Endothelial cell of umbilical vein (primary cell): ENCODE measurements at regions not wholly inside any gene's neighbourhood (a gene's known extent, or its start where the extent isn't known, plus 50 kb on each side); places are given as distances from the start of the nearest gene placed in this dataset.

ENCODE experiments used
- BruUV-seq: library from RNA; stranded (reverse); fragments of 400-500 nt; replicated peaks from 2 replicates; lab custom pipeline; 2021; lab: Mats Ljungman, UMichigan
- CTCF ChIA-PET: fragments of 300-600, 350-600 bp; sonication (Branson Sonifier 250); formaldehyde crosslinking; loops from one replicate; lab custom pipeline; 2021; ENCODE audit warnings: antibody characterized with exemption, inconsistent platforms; lab: Charles Lee
- POLR2A ChIA-PET: fragments of 300-600, 350-600 bp; sonication (Branson Sonifier 250); formaldehyde crosslinking; loops from one replicate; lab custom pipeline; 2021; ENCODE audit warnings: antibody characterized with exemption, inconsistent platforms; lab: Charles Lee
- DNase-seq: peaks from one replicate; pipeline ENCODE4 v3.0.0-alpha.2; 2011; ENCODE audit warnings: low read depth, low spot score
- FAIRE-seq: peaks from 2 replicates; lab custom pipeline; 2011; peaks lifted over from hg19 to GRCh38; lab: Jason Lieb, UNC
- H2AFZ ChIP-seq: 2 replicates; pipeline ENCODE4 v1.6.0; 2012; ENCODE audit warnings: low read depth, low read length, control low read depth, inconsistent platforms
- H3K27ac ChIP-seq: 2 replicates; pipeline ENCODE4 v1.5.1; 2011; ENCODE audit warnings: low read depth, mild to moderate bottlenecking, control low read depth, low read length, moderate library complexity; ENCODE audit not compliant: insufficient read depth
- H3K27me3 ChIP-seq, 2 experiments: 2 replicates each; pipeline versions ENCODE4 v1.6.0 to v1.6.1; 2011; ENCODE audit warnings: low read length in 2 of 2, mixed read lengths in 1 of 2; ENCODE audit not compliant: control insufficient read depth in 2 of 2, insufficient read depth in 2 of 2
- H3K36me3 ChIP-seq, 2 experiments: 2 replicates in 1 of 2; 3 replicates in 1 of 2; pipeline ENCODE4 v1.5.1; 2011; ENCODE audit warnings: low read length in 2 of 2, mild to moderate bottlenecking in 1 of 2, moderate library complexity in 1 of 2; ENCODE audit not compliant: control insufficient read depth in 2 of 2, insufficient read depth in 2 of 2; ENCODE audit errors: extremely low read depth in 1 of 2
- H3K4me1 ChIP-seq: 3 replicates; pipeline ENCODE4 v1.5.1; 2011; ENCODE audit warnings: mild to moderate bottlenecking, low read length; ENCODE audit not compliant: control insufficient read depth, insufficient read depth; ENCODE audit errors: extremely low read depth
- H3K4me2 ChIP-seq: 2 replicates; pipeline ENCODE4 v1.6.1; 2011; ENCODE audit warnings: low read length, control low read depth, mixed read lengths; ENCODE audit not compliant: insufficient read depth
- H3K4me3 ChIP-seq, 3 experiments: fragments of 200-600 bp in 1 of 3; sonication (generic), shearing (Covaris generic) in 1 of 3; replicated peaks in 1 of 3; 2 replicates each; pipeline ENCODE4 v1.5.1; 2011 to 2016; ENCODE audit warnings: control low read depth in 3 of 3, low read length in 3 of 3, mild to moderate bottlenecking in 2 of 3, inconsistent platforms in 1 of 3, low read depth in 1 of 3, moderate library complexity in 1 of 3; ENCODE audit not compliant: insufficient read depth in 1 of 3
- H3K79me2 ChIP-seq: 2 replicates; pipeline ENCODE4 v1.6.0; 2012; ENCODE audit warnings: low read length, inconsistent platforms; ENCODE audit not compliant: control insufficient read depth, insufficient read depth
- H3K9ac ChIP-seq: replicated peaks from 2 replicates; pipeline ENCODE3; 2011; ENCODE audit warnings: low read length, control low read depth; ENCODE audit not compliant: insufficient read depth; ENCODE audit errors: extremely low read depth
- H3K9me1 ChIP-seq: replicated peaks from 3 replicates; pipeline ENCODE4 v1.6.0; 2011; ENCODE audit warnings: mild to moderate bottlenecking, low read length; ENCODE audit not compliant: control insufficient read depth, insufficient read depth; ENCODE audit errors: extremely low read depth
- H3K9me3 ChIP-seq: replicated peaks from 2 replicates; pipeline ENCODE4 v1.5.1; 2012; ENCODE audit warnings: low read length, inconsistent platforms; ENCODE audit not compliant: control insufficient read depth, insufficient read depth
- H4K20me1 ChIP-seq: replicated peaks from 2 replicates; pipeline ENCODE3; 2011; ENCODE audit warnings: mild to moderate bottlenecking, low read length; ENCODE audit not compliant: control insufficient read depth, insufficient read depth; ENCODE audit errors: extremely low read depth
- EZH2 ChIP-seq: IDR thresholded peaks from 2 replicates; pipeline ENCODE4 v1.6.1; 2012; ENCODE audit warnings: borderline replicate concordance, low read depth, mild to moderate bottlenecking, moderate library complexity, low read length, inconsistent platforms; ENCODE audit not compliant: severe bottlenecking
- FOS ChIP-seq: IDR thresholded peaks from 2 replicates; pipeline ENCODE4 v1.6.1; 2011; ENCODE audit warnings: mild to moderate bottlenecking, low read length, moderate library complexity, borderline replicate concordance; ENCODE audit not compliant: insufficient read depth
- GATA2 ChIP-seq: IDR thresholded peaks from 2 replicates; pipeline ENCODE4 v1.7.0; 2011; ENCODE audit warnings: low read depth, mild to moderate bottlenecking, moderate library complexity, mixed read lengths, low read length; ENCODE audit not compliant: insufficient read length, insufficient read depth
- MYC ChIP-seq: IDR thresholded peaks from one replicate; pipeline ENCODE4 v1.6.1; 2011; ENCODE audit warnings: mild to moderate bottlenecking, low read depth, low read length
- POLR2A ChIP-seq: IDR thresholded peaks from 2 replicates; pipeline ENCODE4 v1.6.1; 2012; ENCODE audit warnings: low read depth, mild to moderate bottlenecking, control low read depth, low read length
- POLR2AphosphoS5 ChIP-seq: IDR thresholded peaks from 2 replicates; pipeline ENCODE4 v1.6.1; 2012; ENCODE audit warnings: low read depth, mild to moderate bottlenecking, control low read depth, low read length, moderate library complexity; ENCODE audit not compliant: insufficient read depth
- dilution Hi-C: fragments of 300-500 bp; cut with MboI; formaldehyde crosslinking; loops from one replicate; pipeline ENCODE4 v1.15.0; 2019; ENCODE audit warnings: low sequenced_read_pairs; ENCODE audit not compliant: extremely low pct_ligation_motif_present
- intact Hi-C: fragments of 100-400 bp; cut with micrococcal nuclease; formaldehyde crosslinking; loops from one replicate; pipeline ENCODE4 v1.10.0; 2022
- TF ChIP-seq, protein P1 (sequence below), 2 donors: IDR thresholded peaks; 1 replicate in 1 of 2; 2 replicates in 1 of 2; pipeline ENCODE4 v1.5.1; 2011; ENCODE audit warnings: low read length in 2 of 2, mild to moderate bottlenecking in 2 of 2, moderate library complexity in 2 of 2, control low read depth in 1 of 2, inconsistent platforms in 1 of 2, low read depth in 1 of 2; ENCODE audit not compliant: insufficient read depth in 1 of 2; ENCODE audit errors: extremely low read depth in 1 of 2
- TF ChIP-seq, protein P2 (sequence below): IDR thresholded peaks from 2 replicates; pipeline ENCODE4 v1.6.1; 2011; ENCODE audit not compliant: insufficient read depth, insufficient read length

DNA sequence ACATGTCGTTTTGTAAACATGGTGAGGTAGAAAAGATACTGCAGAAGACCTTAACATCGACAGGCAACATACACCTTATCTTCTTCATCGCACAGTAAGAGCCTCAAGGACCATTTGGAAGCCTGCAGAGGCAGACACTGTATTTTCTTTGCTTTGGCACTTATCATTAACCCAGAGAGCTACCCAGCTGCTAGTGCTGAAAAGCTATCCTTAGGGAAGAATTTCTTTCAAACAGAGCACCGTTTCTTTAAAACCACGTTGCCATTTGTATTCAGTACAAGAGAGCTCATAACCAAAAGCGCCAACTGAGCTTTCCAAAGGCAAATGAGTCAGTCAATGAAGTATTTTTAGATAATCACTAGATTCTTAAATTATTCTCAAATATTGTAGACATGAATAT, 306.6 kb downstream of the EPM2A start:
- Histone ChIP-seq H3K79me2 (no peaks in the 10 kb centered on the region), H3K9me1 (no peaks in the 10 kb centered on the region), H3K27ac (no peak overlapping the region), H3K4me2 (no peak overlapping the region), H3K36me3 (no peaks in the 10 kb centered on the region), H4K20me1 (no peaks in the 10 kb centered on the region), H3K9me3 (no peaks in the 10 kb centered on the region), H3K4me1 (no peaks in the 10 kb centered on the region), H3K9ac (no peak overlapping the region), H3K27me3 (no peaks in the 10 kb centered on the region), H2AFZ (no peak overlapping the region), H3K4me3 (no peak overlapping the region)
- TF ChIP-seq, protein P1, sequence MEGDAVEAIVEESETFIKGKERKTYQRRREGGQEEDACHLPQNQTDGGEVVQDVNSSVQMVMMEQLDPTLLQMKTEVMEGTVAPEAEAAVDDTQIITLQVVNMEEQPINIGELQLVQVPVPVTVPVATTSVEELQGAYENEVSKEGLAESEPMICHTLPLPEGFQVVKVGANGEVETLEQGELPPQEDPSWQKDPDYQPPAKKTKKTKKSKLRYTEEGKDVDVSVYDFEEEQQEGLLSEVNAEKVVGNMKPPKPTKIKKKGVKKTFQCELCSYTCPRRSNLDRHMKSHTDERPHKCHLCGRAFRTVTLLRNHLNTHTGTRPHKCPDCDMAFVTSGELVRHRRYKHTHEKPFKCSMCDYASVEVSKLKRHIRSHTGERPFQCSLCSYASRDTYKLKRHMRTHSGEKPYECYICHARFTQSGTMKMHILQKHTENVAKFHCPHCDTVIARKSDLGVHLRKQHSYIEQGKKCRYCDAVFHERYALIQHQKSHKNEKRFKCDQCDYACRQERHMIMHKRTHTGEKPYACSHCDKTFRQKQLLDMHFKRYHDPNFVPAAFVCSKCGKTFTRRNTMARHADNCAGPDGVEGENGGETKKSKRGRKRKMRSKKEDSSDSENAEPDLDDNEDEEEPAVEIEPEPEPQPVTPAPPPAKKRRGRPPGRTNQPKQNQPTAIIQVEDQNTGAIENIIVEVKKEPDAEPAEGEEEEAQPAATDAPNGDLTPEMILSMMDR (IDR thresholded peaks at IDR 0.05; ENCODE audit: extremely low read depth in 1 of 2, insufficient read depth in 1 of 2, low read depth in 1 of 2, low read length in 2 of 2): no peak
- TF ChIP-seq MYC: no peak
- no peak for TF ChIP-seq POLR2A
- no peak for TF ChIP-seq POLR2AphosphoS5
- TF ChIP-seq, protein P2, sequence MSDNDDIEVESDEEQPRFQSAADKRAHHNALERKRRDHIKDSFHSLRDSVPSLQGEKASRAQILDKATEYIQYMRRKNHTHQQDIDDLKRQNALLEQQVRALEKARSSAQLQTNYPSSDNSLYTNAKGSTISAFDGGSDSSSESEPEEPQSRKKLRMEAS: no peak
- no peak for TF ChIP-seq FOS
- TF ChIP-seq EZH2: no peak
- TF ChIP-seq GATA2: no peak
- FAIRE-seq (no peak), DNase-seq (no peak)
- no TSS peak for BruUV-seq
- dilution Hi-C loops: no loop called here
- CTCF ChIA-PET: no interaction called here
- intact Hi-C loops: no loop called here
- POLR2A ChIA-PET: no interaction called here
